K562 (cell line): ENCODE measurements at regions not wholly inside any gene's neighbourhood (a gene's known extent, or its start where the extent isn't known, plus 50 kb on each side); places are given as distances from the start of the nearest gene placed in this dataset.

Experiments used
- ATAC-seq: fragments of 200-7000 bp; cut with Tn5 transposase; 3 replicates; pipeline ENCODE4 v1.9.1; 2020; ENCODE audit warnings: moderate library complexity
- BruUV-seq: library from RNA; stranded (reverse); fragments of 400-500 nt; replicated peaks from 2 replicates; lab custom pipeline; 2021; lab: Mats Ljungman, UMichigan
- CTCF ChIA-PET: fragments of 300-600 bp; formaldehyde crosslinking; extraction: SDS; loops from one replicate; lab custom pipeline; 2021; ENCODE audit warnings: low intra/inter-chr PET ratio; lab: Yijun Ruan, JAX
- POLR2A ChIA-PET: fragments of 300-600, 350-650 bp; sonication (Branson Sonifier 250); formaldehyde crosslinking; extraction: SDS; loops from one replicate; lab custom pipeline; 2021; ENCODE audit warnings: antibody characterized with exemption, inconsistent platforms; lab: Yijun Ruan, JAX
- DNase-seq, 4 experiments: peaks; one replicate each; pipeline versions ENCODE4 v3.0.0 to v3.0.0-alpha.2; 2011 to 2018; ENCODE audit warnings: low spot score in 3 of 4, mixed read lengths in 3 of 4; ENCODE audit errors: extremely low read depth in 1 of 4
- FAIRE-seq: peaks from 2 replicates; lab custom pipeline; 2011; peaks lifted over from hg19 to GRCh38; lab: Jason Lieb, UNC
- H2AFZ ChIP-seq: 2 replicates; pipeline ENCODE4 v1.6.0; 2011; ENCODE audit warnings: low read depth, low read length, control low read depth, inconsistent platforms
- H3K27ac ChIP-seq: fragments of 200-600 bp; 3 replicates; pipeline ENCODE4 v1.8.0; 2011; ENCODE audit warnings: low read depth, mild to moderate bottlenecking, control low read depth, inconsistent platforms, low read length, moderate library complexity, mixed read lengths; ENCODE audit errors: extremely low read depth
- H3K27me3 ChIP-seq, 2 experiments: fragments of 300-600 bp in 1 of 2; 2 replicates in 1 of 2; 3 replicates in 1 of 2; pipeline versions ENCODE4 v1.6.0 to v1.8.0; 2011; ENCODE audit warnings: inconsistent platforms in 2 of 2, low read length in 2 of 2, mild to moderate bottlenecking in 1 of 2, mixed read lengths in 1 of 2, moderate library complexity in 1 of 2; ENCODE audit not compliant: control insufficient read depth in 2 of 2, insufficient read depth in 2 of 2
- H3K36me3 ChIP-seq: fragments of 300-600 bp; 3 replicates; pipeline ENCODE4 v1.8.0; 2011; ENCODE audit warnings: mild to moderate bottlenecking, low read length, inconsistent platforms; ENCODE audit not compliant: control insufficient read depth, insufficient read depth
- H3K4me1 ChIP-seq, 2 experiments: fragments of 200-600 bp in 1 of 2; replicated peaks in 1 of 2; 2 replicates in 1 of 2; 3 replicates in 1 of 2; pipeline versions ENCODE4 v1.5.1 to v1.8.0; 2011; ENCODE audit warnings: inconsistent platforms in 2 of 2, low read length in 2 of 2, mild to moderate bottlenecking in 1 of 2, mixed read lengths in 1 of 2, moderate library complexity in 1 of 2; ENCODE audit not compliant: control insufficient read depth in 2 of 2, insufficient read depth in 2 of 2
- H3K4me2 ChIP-seq: 2 replicates; pipeline ENCODE4 v1.6.1; 2011; ENCODE audit warnings: low read length, control low read depth, inconsistent platforms, mixed read lengths; ENCODE audit not compliant: insufficient read depth
- H3K4me3 ChIP-seq: fragments of 200-600 bp; sonication (generic), shearing (Covaris generic); 2 replicates; pipeline ENCODE4 v1.5.1; 2016; ENCODE audit warnings: control low read depth, inconsistent platforms
- H3K79me2 ChIP-seq: fragments of 200-600 bp; 3 replicates; pipeline ENCODE4 v1.8.0; 2011; ENCODE audit warnings: low read length, inconsistent platforms; ENCODE audit not compliant: control insufficient read depth, insufficient read depth
- H3K9ac ChIP-seq, 2 experiments: 2 replicates each; pipeline versions ENCODE4 v1.6.0 to v1.6.1; 2011; ENCODE audit warnings: low read depth in 2 of 2, low read length in 2 of 2, control low read depth in 1 of 2, inconsistent platforms in 1 of 2, mild to moderate bottlenecking in 1 of 2, mixed read lengths in 1 of 2; ENCODE audit not compliant: insufficient read depth in 1 of 2
- H3K9me1 ChIP-seq: one replicate; pipeline ENCODE4 v1.6.0; 2011; ENCODE audit warnings: inconsistent platforms, mild to moderate bottlenecking, low read length, moderate library complexity; ENCODE audit not compliant: control insufficient read depth, insufficient read depth
- H3K9me3 ChIP-seq: replicated peaks from 2 replicates; pipeline ENCODE4 v1.5.1; 2011; ENCODE audit warnings: low read depth, low read length, inconsistent platforms; ENCODE audit not compliant: control insufficient read depth, insufficient read depth
- H4K20me1 ChIP-seq: replicated peaks from 2 replicates; pipeline ENCODE4 v1.6.1; 2011; ENCODE audit warnings: low read length, inconsistent platforms, mixed read lengths; ENCODE audit not compliant: control insufficient read depth, insufficient read depth
- ARID1B ChIP-seq: fragments of 450-650 bp; IDR thresholded peaks from 2 replicates; pipeline ENCODE4 v1.6.1; 2016; ENCODE audit warnings: antibody characterized with exemption, mild to moderate bottlenecking, inconsistent platforms
- ARID3A ChIP-seq: IDR thresholded peaks from 2 replicates; pipeline ENCODE4 v1.6.1; 2012; ENCODE audit warnings: low read depth, low read length, improper control_type of control experiment, borderline replicate concordance
- CBX5 ChIP-seq: IDR thresholded peaks from 2 replicates; pipeline ENCODE4 v1.6.1; 2014; ENCODE audit warnings: low read depth, borderline replicate concordance
- FOXA3 ChIP-seq, 2 experiments: fragments of 450-650 bp in 1 of 2; sonication (generic) in 1 of 2; formaldehyde crosslinking; IDR thresholded peaks in 1 of 2; conservative IDR thresholded peaks in 1 of 2; 2 replicates each; pipeline versions ENCODE4 v1.4.0 to v1.8.0; 2020 to 2022; ENCODE audit warnings: mild to moderate bottlenecking in 2 of 2, missing genetic modification reagents in 1 of 2
- GMEB1 ChIP-seq: fragments of 250-450 bp; sonication (Bioruptor Pico); IDR thresholded peaks from 2 replicates; pipeline ENCODE4 v1.4.0; 2020; ENCODE audit warnings: mild to moderate bottlenecking
- PHB2 ChIP-seq: fragments of 450-650 bp; IDR thresholded peaks from 2 replicates; pipeline ENCODE4 v1.6.1; 2017; ENCODE audit warnings: low read depth
- POLR2G ChIP-seq: fragments of 200-400 bp; formaldehyde crosslinking; IDR thresholded peaks from 2 replicates; pipeline ENCODE4 v1.6.1; 2017; ENCODE audit warnings: low read depth, mild to moderate bottlenecking, antibody characterized with exemption, low read length, moderate library complexity
- STAT5B ChIP-seq: fragments of 250-450 bp; sonication (Bioruptor Pico); IDR thresholded peaks from 2 replicates; pipeline ENCODE4 v1.8.0; 2021; ENCODE audit warnings: mild to moderate bottlenecking, inconsistent platforms
- ZFP91 ChIP-seq: sonication (generic); formaldehyde crosslinking; IDR thresholded peaks from 2 replicates; pipeline ENCODE4 v1.8.0; 2022; ENCODE audit warnings: mild to moderate bottlenecking, missing genetic modification reagents
- ZNF253 ChIP-seq: fragments of 250-450 bp; sonication (Bioruptor Pico); conservative IDR thresholded peaks from 2 replicates; pipeline ENCODE4 v1.6.1; 2021; ENCODE audit warnings: mild to moderate bottlenecking
- ZNF282 ChIP-seq: sonication (generic); formaldehyde crosslinking; IDR thresholded peaks from 2 replicates; pipeline ENCODE4 v1.8.1; 2023; ENCODE audit warnings: missing genetic modification reagents
- ZNF592 ChIP-seq: fragments of 450-650 bp; IDR thresholded peaks from 2 replicates; pipeline ENCODE4 v1.6.1; 2017; ENCODE audit warnings: antibody characterized with exemption, mild to moderate bottlenecking
- WGBS: fragments of 100-300 bp; shearing (Covaris generic); methylation state at CpG from one replicate; pipeline ENCODE4 v1.1.6; 2016; ENCODE audit warnings: low coverage, mixed read lengths; ENCODE audit not compliant: insufficient coverage; ENCODE audit errors: missing lambda C conversion rate; 5-methylcytosine and 5-hydroxymethylcytosine counted together
- in situ Hi-C: fragments of 300-500 bp; cut with MboI; formaldehyde crosslinking; loops from 4 replicates; pipeline ENCODE4 v1.15.0; 2018; ENCODE audit warnings: inconsistent platforms, mixed read lengths
- intact Hi-C: fragments of 100-400 bp; cut with micrococcal nuclease; formaldehyde crosslinking; loops from 2 replicates; pipeline ENCODE4 v1.14.2; 2022

- Histone ChIP-seq H3K4me3 (no peak overlapping the region), H3K27me3 (peaks cover 12 to 46% of the 10 kb centered on the region in 2 experiments; a peak in 3 of 5 replicates), H3K79me2 (no peaks in the 10 kb centered on the region), H3K27ac (no peak overlapping the region), H3K4me2 (no peak overlapping the region), H2AFZ (no peak overlapping the region), H3K36me3 (no peaks in the 10 kb centered on the region), H3K9ac (no peak overlapping the region), H3K9me3 (no peaks in the 10 kb centered on the region), H3K4me1 (no peaks in the 10 kb centered on the region), H3K9me1 (no peaks in the 10 kb centered on the region), H4K20me1 (no peaks in the 10 kb centered on the region; the same call in 1 of the 2 replicates)
- FAIRE-seq (no peak), ATAC-seq (no peak), DNase-seq (no peak)
- no TSS peak for BruUV-seq
- POLR2A ChIA-PET: no interaction called here
- intact Hi-C loops: no loop called here
- CTCF ChIA-PET: no interaction called here
- WGBS: under 1% methylated on average over 20 of the region's 20 CpGs
- in situ Hi-C loops: no loop called here
- TF ChIP-seq ZNF282 (CRISPR knock-in tag) (no peak), STAT5B (CRISPR knock-in tag) (no peak), GMEB1 (CRISPR knock-in tag) (no peak), ZNF592 (no peak), POLR2G (no peak), ARID3A (no peak), PHB2 (no peak), CBX5 (no peak), ARID1B (no peak), ZNF253 (CRISPR knock-in tag) (no peak), ZFP91 (CRISPR knock-in tag) (no peak), FOXA3 (CRISPR knock-in tag; conservative IDR thresholded peaks at IDR 0.05 in 1 of 2, IDR thresholded peaks at IDR 0.05 in 1 of 2) (no peak)
Measured at GRCh38 chr20:58017231-58017969, 211.1 kb downstream of the ANKRD60 start.
